ENCODE measurements at regions not wholly inside any gene's neighbourhood (a gene's known extent, or its start where the extent isn't known, plus 50 kb on each side); places are given as distances from the start of the nearest gene placed in this dataset.

DNA sequence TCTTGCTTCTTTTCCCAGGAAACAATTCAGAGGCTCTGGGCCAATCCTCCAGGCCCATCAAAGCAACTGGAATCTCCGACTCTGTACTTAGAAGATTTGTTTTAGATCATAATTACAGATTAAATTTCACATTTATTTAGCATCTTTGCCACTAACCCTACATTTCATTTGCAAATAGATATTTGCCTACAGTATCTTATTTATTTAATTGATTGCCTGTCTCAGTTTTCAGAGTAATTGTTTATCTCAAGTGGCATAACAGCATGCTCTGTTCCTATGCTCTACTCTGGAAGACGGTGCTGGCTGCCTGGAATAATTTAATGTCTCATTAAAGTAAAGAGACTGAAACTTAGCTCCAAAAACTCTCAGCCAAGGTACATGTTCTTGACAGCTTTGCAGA, 213.4 kb downstream of the HNMT start:
- no peak for DNase-seq (ENCODE audit: low spot score)

DNA sequence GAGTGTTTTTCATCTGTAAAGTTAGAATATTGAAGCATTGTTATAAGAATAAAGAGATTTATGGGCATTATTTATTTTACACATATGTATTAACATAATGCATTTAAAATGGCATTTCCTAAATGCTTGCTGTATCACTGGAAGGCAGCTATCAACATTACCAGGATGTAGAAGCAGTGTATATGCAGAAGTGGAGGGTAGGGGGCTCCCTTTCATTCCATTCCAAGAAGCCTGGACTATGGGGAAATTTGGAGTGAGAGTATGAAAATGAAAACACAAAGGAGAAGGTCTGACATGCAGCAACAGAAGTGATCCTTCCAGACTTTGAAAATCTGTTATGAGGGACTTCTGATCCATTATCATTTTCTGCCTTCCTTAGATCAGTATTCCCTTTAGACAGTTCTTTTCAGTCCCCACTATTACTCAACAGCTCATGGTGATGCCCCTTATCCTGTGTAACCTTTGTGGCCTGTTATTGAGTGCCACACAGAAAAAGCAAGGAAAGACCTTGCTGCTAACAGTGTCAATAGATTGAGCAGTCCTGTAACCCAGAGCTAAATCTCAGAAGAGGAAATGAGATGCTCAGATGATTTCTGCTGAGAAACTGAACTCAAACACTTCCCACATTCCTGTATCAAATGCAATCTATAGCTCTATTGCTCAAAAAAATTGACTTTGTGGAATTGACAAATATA, 216.6 kb downstream of the HNMT start:
- no peak for DNase-seq (ENCODE audit: low spot score)

DNA sequence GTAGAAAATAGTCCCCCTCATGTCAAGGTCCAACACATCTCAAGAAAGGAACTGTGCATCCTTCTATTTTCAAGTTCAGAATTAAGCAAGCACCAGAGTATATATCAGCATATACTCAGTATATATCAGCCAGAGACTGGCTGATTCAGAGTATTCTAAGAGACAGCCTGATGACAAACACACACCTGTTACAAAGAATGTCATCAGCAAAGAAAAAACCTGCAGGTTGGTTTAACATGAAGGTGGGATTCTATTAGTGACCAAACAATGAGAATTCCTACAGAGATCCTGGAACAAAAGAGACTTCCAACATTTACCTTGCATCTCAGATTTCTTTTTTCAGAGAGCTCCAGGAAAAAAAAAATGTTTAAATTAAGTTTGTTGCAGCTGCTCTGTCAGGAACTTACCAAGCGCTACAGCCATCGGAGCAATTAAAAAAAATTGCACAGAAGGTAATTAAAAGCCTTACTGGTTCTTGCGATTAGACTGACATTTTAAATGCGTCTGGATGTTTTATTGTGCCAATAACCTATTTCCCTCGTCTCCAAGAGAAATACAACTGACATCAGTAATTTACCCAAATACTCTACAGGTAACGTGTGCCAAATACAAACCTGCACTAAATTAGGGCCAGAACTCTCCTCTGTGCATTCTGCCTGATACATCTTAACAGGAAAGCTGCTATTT, 218.1 kb downstream of the HNMT start:
- DNase-seq (ENCODE audit: low spot score): no peak

DNA sequence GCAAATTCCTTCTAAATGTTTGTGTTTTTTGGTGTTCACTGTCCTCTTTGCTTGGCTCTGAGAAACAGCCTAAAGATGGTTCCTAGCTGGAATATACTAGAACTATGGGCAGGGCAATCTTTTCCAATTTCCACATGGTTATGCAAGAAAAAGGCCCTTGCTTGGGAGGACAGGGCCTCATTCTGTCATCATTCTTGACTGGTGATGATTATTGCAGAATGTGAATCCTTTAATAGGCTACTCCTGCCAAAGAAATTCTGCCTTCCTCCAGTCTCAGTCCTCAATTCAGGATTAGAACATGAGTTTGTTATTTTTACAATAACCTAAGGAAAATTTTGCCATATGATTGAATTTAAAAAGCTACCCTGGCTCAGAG, 218.7 kb downstream of the HNMT start:
- DNase-seq (ENCODE audit: low spot score): no peak

DNA sequence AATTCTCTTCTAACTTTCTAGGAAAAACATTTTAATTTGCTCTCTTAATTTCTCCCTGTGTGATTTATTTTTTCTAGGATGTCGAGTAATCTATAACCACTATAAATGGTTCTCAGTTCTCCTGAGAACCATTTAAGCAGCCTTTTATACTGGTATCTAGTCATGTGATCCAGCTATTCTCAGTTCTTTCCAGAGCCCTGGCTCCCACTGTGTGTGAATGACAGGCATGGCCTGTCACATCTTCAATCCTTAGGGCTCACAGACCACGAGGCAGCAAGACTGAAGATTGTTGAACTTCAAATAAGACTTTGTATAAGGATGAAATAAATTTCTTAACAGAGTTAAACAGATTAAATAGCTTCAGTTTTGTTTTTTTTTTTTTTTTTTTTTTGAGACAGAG, 219.4 kb downstream of the HNMT start:
- DNase-seq (ENCODE audit: low spot score): no peak

DNA sequence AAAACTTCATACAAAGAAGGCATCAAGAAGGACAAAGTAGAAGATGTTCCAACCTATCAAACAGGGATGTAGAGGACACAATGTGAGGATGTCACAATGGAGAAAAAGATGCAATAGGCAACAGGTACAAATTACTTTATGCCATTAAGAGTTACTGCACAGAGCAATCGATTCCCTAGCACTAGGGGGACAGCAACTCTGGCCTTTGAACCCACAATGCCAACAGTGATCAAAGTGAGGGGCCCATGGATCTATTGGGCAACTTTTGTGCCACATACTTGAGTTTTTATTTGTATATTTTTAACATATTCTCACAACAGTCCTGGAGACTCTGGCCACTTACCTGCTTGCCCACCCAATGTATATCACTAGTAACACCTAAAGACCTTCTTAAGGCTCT, 220.2 kb downstream of the HNMT start:
- DNase-seq (ENCODE audit: low spot score): no peak

DNA sequence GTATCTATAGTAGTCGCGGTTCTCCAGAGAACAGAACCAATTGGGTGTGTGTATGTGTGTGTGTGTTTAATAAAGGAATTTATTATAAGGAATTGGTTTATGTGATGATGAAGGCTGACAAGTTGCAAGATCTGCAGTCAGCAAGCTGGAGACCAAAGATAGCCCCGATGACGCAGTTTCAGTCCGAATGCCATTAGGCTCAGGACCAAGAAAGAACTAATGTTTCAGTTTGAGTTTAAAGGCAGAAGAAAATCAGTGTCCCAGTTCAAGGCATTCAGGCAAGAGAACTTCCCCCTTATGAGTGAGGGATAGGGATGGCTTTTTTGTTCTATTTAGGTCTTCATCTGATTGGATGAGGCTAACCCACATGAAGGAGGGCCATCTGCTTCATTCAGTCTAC, 221.6 kb downstream of the HNMT start:
- DNase-seq (ENCODE audit: low spot score): no peak

DNA sequence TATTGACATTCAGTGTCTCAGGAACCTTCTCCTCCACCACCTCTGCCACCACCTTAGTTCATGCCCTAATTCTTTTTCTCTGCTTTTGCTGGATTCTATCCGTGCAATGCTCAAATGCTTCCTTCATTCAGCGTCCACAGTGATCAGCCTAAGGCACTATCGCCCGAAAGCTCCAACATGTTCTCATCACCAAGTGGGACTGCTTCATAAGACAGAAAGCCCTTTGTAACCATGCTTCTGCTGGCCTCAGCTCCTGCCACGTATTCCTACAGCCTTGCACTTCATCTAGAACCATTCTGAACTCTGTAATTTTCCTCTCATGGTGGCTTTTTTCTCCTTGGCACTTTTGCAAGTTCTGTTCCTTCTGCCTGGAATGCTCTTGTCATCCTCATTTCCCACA, 222.9 kb downstream of the HNMT start:
- DNase-seq (ENCODE audit: low spot score): no peak

DNA sequence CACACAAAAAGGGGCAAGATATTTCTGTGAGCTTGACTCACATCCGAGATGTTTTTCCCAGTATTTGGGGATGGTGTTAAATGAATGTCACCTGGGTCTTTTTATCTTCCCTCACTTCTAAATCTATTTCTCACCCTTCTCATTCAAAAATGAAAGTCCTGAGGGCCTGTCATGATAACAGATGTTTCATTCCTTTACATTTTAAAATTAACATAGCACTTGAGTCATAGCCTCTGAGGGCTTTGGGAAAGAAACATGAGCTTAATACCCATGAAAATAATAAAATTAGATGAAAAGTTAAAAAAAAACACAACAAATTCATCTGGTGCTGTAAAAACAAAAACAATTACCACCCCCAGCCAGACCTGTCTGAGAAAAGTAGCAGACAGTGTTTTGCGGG, 226.7 kb downstream of the HNMT start:
- no peak for DNase-seq (ENCODE audit: low spot score)

DNA sequence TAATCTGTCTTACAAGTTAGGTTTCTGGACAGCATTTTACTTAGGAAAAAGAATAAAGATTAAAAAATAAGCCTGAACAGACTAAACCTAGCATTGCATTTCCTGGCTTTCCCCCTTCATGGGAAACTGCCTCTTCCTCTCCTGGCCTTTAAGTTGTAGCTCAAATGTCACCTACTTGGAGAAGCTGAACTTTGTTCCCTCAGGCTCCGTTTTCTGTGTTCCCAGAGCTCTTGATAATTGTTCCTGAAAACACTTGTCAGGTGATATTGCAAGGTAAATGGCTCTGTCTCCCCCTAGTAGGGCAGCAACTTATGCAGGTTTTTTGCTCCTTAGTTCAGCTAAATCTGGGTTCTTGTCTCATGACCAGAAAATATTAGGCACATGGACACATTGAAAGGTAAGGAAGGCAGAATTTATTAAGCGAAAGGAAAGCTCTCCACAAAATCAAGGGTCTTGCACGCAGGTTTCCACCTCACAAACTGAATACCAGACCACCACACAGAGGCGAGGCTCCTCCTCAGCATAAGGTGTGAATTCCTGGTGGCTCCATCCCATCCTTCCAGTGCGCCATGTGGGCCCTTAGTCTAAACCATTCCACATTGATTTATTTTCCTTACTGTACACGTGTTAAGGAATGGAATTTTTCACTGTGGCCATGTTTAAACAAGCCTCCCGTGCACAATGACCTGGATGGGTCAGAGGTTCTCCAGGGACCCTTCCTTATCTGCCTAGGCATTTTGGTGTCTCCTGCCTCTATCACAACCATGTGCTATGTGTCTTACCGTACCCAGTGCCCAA, 229.3 kb downstream of the HNMT start:
- no peak for DNase-seq (ENCODE audit: low spot score)

DNA sequence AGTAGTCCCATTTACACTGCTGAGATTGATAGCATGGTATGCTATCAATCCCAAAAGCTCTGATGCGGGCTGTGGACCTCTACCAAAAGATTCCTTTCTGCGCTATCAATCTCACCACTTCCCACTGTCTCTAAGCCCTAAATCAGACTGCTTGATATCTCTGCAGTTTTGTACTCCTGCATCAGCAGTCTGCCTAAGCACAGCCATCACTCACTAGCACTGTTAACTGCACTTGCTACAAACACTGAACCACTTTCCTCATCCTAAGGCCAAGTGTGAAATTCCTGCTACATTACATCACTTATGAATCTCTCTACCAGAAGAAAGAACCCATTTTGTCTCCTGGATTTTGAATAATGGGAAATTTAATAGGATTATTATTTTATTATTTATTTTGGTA, 237.0 kb downstream of the HNMT start:
- DNase-seq (ENCODE audit: low spot score): no peak

DNA sequence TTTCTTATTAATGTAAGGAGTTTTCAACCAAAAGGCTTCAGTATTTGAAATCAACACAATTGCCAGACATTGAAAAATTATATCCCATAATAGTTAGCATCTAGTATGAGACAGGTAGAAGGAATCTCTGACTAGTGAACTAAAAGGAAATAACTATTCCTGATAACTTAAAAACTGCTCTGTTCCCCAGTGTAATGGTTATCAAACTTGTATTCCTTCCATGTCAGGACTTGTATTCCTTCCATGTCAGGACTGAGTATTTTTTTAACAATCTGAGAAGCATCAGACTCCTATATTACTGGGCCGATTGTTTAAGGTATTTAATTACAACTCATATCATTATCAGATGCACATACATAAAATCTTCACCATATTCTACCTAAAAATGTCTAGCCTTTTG, 238.5 kb downstream of the HNMT start:
- DNase-seq (ENCODE audit: low spot score): no peak

DNA sequence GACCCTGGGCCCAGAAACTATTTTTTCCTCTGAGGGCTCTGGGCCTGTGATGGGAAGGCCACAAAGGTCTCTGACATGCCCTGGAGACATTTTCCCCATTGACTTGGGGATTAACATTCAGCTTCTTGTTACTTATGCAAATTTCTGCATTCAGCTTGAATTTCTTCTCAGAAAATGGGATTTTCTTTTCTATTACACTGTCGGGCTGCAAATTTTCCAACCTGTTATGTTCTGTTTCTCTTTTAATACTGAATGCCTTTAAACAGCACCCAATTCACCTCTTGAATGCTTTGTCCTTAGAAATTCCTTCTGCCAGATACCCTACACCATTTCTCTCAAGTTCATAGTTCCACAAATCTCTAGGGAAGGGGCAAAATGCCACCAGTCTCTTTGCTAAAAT, 241.0 kb downstream of the HNMT start:
- no peak for DNase-seq (ENCODE audit: low spot score)

DNA sequence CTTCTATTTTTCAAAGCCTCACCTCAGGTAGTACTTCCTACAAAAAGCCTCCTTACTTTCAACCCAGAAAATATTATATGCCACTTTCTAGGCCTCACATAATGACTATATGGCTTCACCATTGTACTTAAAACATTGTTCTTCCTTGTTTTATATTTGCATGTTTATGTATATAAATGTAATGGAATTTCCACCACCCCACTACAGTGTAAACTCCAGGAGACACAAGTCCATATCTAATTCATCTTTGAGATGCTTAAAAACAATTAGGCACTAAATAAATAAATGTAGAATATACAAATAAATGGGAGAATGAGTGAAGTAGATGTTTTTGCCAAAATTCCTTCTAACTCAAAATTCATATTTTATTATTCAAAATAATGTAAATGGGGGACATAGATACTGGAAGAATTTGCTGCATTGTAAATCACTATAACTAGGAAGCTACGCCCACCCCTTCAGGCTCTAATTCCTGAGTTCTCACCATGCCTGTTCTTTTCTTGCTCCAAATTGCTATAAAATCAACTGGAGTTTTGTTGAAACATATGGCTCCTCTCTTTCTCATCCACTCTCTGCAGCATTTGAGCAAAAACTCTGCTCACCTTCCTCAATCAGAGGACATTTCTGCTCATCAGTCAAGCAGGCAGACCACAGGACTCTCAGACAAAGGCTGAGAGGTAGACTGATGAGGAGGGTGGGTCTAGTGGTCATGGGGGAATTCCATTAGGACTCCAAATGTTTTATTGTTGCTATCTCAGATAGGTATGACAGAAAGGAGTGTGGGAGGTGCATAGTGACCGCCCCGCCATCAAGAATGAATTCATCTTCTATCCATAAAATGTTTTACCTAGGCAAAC, 243.0 kb downstream of the HNMT start:
- DNase-seq (ENCODE audit: low spot score): no peak

DNA sequence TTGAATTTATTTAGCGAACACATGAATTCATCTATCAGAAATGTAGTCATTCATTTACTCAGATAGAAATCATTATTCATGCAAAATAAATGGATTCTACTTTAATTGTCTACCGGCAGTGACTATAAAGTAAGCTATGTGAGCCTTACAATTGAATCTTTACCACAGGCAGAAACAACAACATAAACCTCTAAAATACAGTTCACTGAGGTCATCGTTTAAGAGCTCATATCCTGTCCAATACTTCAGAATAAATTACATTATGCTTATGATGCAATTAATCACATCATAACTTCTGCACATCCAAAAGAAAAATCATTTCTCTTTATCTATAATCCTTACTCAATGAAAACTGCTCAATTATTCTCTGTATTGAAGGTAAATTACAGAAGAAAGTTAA, 244.7 kb downstream of the HNMT start:
- DNase-seq (ENCODE audit: low spot score): no peak

DNA sequence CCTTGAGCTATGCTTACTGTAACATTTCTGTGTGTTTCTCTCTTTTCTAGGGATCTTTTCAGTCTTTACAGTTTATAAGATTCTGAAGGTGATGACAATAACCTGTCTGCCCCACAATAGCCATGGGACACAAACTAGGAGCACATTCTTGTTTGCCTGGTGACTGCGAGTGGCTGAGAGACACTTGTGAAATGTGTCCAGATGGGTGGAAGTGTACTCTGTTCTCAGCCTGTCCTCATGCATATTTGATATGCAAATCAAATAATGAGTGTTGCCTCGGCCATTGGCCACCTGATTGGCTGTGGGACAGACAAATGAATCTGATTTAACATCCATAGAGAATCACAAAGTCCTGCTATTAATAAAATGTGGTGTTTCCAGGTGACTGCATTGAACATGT, 246.2 kb downstream of the HNMT start:
- DNase-seq (ENCODE audit: low spot score): no peak

DNA sequence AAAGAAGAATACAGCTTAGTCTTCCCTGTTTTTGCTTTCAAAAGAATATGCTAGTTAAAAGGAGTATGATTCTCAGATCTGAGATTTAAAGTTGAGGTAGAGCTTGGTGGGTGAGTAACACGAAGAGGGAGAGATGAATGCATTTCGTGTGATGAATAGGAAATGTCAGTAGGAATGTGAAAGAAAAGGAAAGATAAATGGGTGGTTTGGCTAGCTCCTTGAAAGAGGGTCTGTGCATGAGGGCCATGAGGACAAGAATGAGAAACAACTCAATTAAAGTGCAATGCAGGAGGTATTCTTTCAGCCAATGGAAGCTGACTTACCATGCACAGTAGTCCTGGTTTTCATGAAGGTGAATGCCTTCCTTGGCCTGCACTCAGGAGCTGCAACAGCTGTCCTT, 248.2 kb downstream of the HNMT start:
- no peak for DNase-seq (ENCODE audit: low spot score)

DNA sequence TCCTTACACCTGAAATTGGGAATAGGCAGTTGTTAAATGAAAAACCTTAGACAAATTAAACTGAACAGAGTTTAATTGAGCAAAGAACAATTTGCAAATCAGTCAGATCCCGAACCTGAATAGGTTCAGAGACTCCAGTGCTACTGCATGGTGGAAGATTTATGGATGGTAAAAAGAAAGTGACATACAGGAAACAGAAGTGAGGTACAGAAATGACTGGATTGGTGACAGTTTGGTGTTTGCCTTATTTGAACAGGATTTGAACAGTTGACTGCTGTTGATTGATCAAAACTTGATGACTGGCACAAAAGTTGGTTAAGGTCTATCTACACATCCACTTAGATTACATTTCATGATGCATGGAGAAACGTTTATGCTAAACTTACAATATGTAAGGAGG, 248.8 kb downstream of the HNMT start:
- no peak for DNase-seq (ENCODE audit: low spot score)

DNA sequence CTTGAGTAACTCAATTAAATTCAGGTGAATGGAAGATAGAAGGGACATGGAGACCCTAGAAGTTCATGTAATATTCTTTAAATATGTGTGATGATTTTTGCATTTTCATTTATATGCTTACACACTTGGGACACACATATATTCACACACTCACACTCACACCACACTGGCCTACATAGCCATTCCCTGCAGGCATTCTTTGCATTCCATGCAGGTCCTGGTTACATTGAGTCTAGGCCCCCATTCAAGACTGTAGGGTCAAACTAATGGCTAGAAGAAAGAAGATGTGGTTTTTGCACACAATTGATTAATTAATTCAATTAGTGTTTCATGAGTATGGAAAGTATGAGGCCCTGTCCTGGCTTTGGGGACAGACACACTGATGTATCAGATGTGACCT, 249.4 kb downstream of the HNMT start:
- DNase-seq (ENCODE audit: low spot score): no peak

DNA sequence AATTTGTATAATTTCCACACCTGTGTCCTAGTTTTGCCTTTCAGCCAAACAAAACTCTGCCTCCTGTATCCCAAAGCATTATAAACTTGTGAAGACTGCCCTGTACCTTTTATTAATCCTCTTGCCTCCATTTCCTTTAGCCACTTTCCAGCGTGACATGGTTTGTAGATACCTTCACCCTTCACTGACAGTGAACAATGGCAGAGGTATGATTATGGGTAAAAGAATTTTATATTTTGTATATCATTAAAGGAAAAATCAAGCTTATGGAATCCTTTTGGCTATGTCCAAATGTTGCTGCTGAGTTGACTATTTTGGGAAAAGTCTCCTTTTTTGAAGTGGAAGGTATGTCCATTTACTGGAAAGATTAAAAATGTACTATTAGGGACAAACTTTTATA, 251.7 kb downstream of the HNMT start:
- DNase-seq (ENCODE audit: low spot score): no peak

DNA sequence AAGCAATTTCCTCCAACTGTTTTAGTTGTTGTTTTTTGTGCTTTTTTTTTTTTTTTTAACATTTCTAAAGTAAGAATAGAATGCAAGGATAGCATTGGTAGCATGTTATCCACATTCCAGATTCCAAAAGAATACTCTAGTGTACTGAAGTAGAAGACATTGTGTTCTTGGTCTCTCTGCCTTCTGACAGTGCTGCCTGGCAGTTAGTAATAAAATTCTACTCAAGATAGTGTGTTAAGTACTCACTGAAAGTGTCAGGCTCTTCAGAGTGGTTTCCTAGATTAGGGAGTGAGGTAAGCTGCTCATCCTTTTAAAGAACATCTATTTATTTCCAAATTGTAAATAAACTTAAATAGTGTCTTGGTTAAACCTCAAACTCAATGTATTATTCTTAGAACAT, 253.7 kb downstream of the HNMT start:
- DNase-seq (ENCODE audit: low spot score): no peak

DNA sequence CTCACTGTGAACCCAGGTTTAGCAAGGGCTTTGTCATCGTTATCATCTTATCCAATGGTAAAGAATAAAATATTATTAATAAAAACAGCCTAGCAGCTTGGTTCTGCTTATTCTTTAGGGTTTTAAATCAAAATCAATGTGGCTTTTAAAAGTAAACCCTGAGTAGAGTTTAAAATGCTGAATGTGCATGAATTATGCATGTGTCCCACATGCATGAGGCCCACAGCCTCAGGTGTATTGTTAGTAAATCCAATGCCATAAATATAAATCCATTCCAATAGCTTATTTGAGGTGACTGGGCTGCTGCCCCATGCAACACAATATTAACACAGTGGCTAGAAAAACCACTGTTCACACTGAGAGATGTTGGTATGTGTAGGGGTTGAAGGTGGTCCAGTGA, 254.1 kb downstream of the HNMT start:
- no peak for DNase-seq (ENCODE audit: low spot score)

DNA sequence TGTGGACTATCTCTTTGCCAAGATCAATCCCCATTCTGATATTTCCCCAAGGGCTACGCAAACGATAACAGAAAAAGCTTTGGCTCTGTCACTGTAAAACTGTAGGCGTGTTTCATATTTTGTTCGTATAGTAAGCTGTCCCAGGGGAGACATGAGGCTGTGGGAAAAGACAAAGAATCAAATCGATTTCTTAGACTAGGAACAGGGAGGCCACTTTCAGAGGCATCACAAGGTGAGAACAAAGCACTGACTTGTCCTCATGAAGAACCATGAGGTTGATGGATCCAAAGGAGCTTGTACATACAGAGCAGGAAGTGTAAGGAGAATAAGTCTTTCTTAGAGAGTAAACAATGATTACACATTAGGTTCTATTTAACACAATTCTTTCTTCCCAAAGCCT, 255.7 kb downstream of the HNMT start:
- DNase-seq (ENCODE audit: low spot score): no peak
